Astrocyte of the cerebellum (primary cell): ENCODE measurements at regions not wholly inside any gene's neighbourhood (a gene's known extent, or its start where the extent isn't known, plus 50 kb on each side); places are given as distances from the start of the nearest gene placed in this dataset.

Experiments used
- DNase-seq: peaks from one replicate; pipeline ENCODE4 v3.0.0-alpha.2; 2011; ENCODE audit warnings: low read depth
- H3K4me3 ChIP-seq: 2 replicates; pipeline ENCODE4 v1.5.1; 2011; ENCODE audit warnings: mild to moderate bottlenecking, low read depth, low read length, moderate library complexity
- in situ Hi-C: cut with HindIII; loops from 2 replicates; pipeline ENCODE4 v1.10.0; 2017; ENCODE audit warnings: low sequenced_read_pairs
- TF ChIP-seq, protein P1 (sequence below): IDR thresholded peaks from 2 replicates; pipeline ENCODE4 v1.5.1; 2012; ENCODE audit warnings: low read length, low read depth, moderate library complexity, mild to moderate bottlenecking; ENCODE audit errors: missing control alignments

DNA sequence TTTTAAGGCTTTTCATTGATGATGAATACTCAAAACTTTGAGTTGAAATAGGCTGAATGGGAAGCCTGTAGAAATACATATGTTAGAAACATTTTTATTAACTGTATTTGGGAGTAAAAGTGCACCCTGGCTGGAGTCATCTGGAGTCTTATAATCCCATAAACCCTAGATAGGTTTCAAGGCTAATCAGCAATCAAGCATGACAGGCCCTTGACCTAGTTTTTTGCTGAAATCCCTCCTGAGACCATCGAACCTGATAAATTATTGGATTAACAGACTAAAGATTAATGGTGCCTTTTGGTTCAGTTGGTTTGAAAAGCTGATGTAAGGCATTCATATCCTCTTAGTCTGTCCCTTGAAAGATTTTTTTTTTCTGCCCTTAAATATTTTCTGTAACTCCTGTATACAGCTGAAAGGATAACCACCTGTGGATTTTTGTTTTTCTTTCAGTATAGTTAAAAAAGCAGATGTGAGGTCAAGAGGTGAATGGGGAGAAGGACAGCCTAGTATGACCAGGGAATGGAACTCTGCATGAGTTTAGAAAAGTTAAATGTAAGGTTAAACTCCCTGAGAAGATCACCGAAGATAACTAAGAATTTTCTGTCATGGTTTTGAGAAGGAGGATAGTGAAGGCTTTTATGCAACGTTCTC is 69.4 kb upstream of the STXBP5L start:
- no peak overlapping the region for H3K4me3 ChIP-seq
- no peak for DNase-seq
- TF ChIP-seq, protein P1, sequence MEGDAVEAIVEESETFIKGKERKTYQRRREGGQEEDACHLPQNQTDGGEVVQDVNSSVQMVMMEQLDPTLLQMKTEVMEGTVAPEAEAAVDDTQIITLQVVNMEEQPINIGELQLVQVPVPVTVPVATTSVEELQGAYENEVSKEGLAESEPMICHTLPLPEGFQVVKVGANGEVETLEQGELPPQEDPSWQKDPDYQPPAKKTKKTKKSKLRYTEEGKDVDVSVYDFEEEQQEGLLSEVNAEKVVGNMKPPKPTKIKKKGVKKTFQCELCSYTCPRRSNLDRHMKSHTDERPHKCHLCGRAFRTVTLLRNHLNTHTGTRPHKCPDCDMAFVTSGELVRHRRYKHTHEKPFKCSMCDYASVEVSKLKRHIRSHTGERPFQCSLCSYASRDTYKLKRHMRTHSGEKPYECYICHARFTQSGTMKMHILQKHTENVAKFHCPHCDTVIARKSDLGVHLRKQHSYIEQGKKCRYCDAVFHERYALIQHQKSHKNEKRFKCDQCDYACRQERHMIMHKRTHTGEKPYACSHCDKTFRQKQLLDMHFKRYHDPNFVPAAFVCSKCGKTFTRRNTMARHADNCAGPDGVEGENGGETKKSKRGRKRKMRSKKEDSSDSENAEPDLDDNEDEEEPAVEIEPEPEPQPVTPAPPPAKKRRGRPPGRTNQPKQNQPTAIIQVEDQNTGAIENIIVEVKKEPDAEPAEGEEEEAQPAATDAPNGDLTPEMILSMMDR = no peak
- in situ Hi-C loops = no loop called here

DNA sequence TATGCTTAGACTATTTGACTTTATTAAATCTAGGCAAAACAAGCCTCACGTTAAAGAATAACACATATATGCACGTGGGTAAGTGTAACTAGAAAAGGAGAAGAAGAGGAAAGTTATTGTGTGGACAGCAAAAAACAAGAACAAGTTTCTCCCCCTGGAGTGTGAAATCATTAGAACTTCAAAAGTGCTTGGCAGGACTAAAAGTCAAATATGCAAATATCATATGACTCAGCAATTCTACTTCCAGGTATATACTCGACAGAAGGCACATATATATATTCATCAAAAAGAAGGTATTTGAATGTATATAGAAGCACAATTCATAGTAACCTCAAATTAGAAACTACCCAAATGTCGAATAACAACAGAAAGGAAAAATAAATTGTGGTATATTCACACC is 68.9 kb upstream of the STXBP5L start:
- TF ChIP-seq, protein P1 = no peak
- no peak for DNase-seq

DNA sequence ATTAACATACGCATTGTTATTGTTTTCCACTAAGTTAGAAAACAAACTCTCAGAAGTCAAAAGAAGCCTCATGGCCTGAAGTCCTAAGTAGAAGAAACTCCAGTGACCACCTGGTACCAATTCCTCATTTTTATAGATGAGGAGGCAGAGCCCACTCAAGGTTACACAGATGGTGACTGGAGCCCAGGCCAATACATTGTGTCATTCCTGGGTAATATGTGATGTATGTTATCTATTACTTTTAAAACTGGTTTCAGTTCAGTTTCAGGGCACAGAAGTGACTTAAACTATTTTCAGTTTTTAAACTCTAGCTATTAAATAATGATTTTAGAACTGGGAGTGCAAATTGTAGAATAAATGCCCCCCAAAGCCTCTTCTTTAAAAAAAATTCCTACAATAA is 66.7 kb upstream of the STXBP5L start:
- H3K4me3 ChIP-seq = no peak overlapping the region
- TF ChIP-seq, protein P1 = no peak
- in situ Hi-C loops = no loop called here
- DNase-seq = no peak

More for the DNA sequence above, 68.9 kb upstream of the STXBP5L start:
- H3K4me3 ChIP-seq = no peak overlapping the region
- in situ Hi-C loops = no loop called here

DNA sequence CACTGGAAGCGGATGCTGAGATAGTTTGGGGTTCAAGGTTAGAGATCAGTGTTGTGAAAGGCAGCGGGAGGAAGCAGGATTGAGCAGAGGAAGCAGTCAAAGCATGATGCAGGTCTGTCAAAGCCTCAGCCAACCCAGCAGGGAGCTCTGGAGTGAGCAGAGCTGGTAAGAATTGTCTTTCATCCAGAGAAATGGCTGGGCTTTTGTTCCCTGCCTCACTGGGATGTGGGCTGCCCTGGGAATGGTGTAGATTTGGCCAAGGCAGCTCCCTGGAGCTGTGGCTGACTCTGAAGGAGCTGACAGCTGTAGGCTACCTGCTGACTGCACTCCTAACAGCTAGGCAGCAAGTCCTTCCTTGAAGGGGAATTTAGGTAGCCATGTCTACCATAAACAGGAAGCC is 61.9 kb upstream of the STXBP5L start:
- TF ChIP-seq, protein P1 = no peak
- no peak for DNase-seq
- no peak overlapping the region for H3K4me3 ChIP-seq
- in situ Hi-C loops = no loop called here

DNA sequence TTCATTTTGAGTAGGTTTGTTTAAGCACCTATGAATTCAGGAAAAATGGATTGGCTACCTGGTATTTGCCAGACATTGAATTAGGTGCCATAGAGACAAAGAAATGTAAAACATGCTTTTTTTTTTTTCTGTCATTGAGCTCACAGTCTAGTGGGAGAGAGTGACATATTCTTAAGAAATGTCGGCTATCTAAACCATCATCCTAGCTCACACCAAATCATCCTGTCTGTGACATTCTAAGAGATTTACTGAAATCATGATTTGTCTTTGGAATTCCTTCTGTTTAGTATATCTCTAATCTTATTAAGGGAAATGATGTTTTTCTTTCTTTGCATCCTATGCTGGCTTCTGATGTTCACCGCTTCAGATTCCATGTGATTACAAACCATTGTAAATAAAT is 59.5 kb upstream of the STXBP5L start:
- no peak for DNase-seq
- in situ Hi-C loops = no loop called here
- no peak overlapping the region for H3K4me3 ChIP-seq
- TF ChIP-seq, protein P1 = no peak

DNA sequence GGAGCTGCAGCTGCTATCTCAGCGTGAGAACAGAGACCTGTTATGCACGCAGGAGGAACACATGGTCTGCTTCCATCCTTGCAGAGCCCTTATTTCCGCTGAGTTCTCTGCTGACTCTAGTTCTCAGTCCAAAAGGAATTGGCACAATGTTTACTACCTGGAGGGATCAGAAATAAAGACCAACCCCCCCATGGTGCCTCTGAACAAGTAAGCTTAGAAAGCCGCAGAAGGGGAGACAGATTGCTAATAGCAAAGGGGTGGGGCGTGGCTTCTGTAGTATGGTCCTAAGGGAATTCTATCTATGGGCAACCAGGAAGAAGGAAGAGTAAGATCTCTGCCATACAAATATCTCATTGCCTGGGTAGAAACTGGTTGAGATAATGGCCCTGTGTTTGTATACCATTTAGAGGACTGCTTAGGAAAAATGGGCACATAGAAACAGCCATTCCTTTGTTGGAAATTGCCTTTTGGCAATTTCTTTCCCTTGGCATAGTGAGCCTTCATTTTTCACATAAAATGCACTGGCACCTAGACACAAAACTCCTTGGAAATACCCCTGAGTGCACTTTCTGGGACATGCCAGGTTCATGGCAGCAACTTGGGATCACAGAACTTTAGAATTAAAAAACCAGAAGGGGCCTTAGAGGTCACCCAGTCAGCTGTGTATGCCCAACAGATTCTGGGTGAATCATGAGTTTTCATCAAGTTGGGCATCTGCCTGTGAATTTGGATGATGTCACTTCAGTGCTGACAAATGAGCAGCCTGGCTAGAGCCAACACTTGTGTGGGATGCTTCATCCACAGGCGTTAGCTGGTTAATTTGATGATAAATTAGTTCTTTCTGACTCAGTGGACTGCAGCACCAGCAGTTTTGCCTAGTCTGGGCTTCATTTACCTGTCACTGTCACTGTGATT is 57.4 kb upstream of the STXBP5L start:
- TF ChIP-seq, protein P1 = no peak
- no peak for DNase-seq
- no peak overlapping the region for H3K4me3 ChIP-seq
- in situ Hi-C loops = no loop called here
